Testis (tissue), 2 donors: ENCODE measurements at regions not wholly inside any gene's neighbourhood (a gene's known extent, or its start where the extent isn't known, plus 50 kb on each side); places are given as distances from the start of the nearest gene placed in this dataset.

ENCODE experiments used
- POLR2A ChIP-seq: fragments of 450-650 bp; IDR thresholded peaks from one replicate; pipeline ENCODE4 v1.6.1; 2017; ENCODE audit warnings: antibody characterized with exemption, mild to moderate bottlenecking, moderate library complexity
- TF ChIP-seq, protein P1 (sequence below), 3 experiments: fragments of 450-650 bp in 2 of 3; fragments of 200-600 bp in 1 of 3; sonication (generic) in 1 of 3; IDR thresholded peaks; one replicate each; pipeline ENCODE4 v1.5.1; 2016 to 2019; ENCODE audit warnings: antibody characterized with exemption in 3 of 3, mild to moderate bottlenecking in 2 of 3, moderate library complexity in 1 of 3

DNA sequence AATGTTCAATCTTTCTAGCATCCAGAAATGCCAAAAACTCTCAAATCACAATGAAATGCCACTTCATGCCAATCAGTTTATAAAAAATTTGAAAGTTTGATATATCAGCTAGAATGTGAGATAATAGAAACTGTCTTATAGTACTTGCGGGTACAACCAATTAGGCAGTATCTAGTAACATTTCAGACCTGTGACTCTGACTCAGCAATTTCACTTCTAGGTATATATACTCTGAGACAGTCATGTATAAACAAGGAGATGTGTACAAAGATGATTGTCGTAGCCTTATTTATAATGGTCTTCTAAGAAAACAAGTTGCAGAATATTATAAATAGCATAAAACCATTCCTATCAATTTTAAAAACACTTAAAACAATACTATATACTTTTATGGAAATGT lies 252.3 kb upstream of the PODXL start:
- TF ChIP-seq, protein P1, sequence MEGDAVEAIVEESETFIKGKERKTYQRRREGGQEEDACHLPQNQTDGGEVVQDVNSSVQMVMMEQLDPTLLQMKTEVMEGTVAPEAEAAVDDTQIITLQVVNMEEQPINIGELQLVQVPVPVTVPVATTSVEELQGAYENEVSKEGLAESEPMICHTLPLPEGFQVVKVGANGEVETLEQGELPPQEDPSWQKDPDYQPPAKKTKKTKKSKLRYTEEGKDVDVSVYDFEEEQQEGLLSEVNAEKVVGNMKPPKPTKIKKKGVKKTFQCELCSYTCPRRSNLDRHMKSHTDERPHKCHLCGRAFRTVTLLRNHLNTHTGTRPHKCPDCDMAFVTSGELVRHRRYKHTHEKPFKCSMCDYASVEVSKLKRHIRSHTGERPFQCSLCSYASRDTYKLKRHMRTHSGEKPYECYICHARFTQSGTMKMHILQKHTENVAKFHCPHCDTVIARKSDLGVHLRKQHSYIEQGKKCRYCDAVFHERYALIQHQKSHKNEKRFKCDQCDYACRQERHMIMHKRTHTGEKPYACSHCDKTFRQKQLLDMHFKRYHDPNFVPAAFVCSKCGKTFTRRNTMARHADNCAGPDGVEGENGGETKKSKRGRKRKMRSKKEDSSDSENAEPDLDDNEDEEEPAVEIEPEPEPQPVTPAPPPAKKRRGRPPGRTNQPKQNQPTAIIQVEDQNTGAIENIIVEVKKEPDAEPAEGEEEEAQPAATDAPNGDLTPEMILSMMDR (IDR thresholded peaks at IDR 0.05): no peak
- TF ChIP-seq POLR2A: no peak
